GM13977 (cell line): ENCODE measurements at regions not wholly inside any gene's neighbourhood (a gene's known extent, or its start where the extent isn't known, plus 50 kb on each side); places are given as distances from the start of the nearest gene placed in this dataset.

Experiments
- DNase-seq: peaks from one replicate; pipeline ENCODE4 v3.0.0; 2012; ENCODE audit warnings: low spot score
- CTCF ChIP-seq: IDR thresholded peaks from 2 replicates; pipeline ENCODE4 v1.5.1; 2012; ENCODE audit warnings: mild to moderate bottlenecking, control low read depth; ENCODE audit not compliant: insufficient read depth; ENCODE audit errors: extremely low read depth, missing control alignments
- in situ Hi-C: fragments of 300-500 bp; cut with MboI; formaldehyde crosslinking; loops from one replicate; pipeline ENCODE4 v1.12.0; 2022; ENCODE audit warnings: low sequenced_read_pairs, low pct_unique_long_range_greater_than_20kb, mixed read lengths, inconsistent platforms; ENCODE audit not compliant: unreplicated experiment

GRCh38 chr3:127448671-127449070 lies 141.9 kb downstream of the TPRA1 start:
- TF ChIP-seq CTCF: no peak
- no peak for DNase-seq
- in situ Hi-C loops: no loop called here

GRCh38 chr3:127448161-127448561 lies 142.4 kb downstream of the TPRA1 start:
- no peak for DNase-seq
- no peak for TF ChIP-seq CTCF
- in situ Hi-C loops: no loop called here

GRCh38 chr3:127446756-127447155 lies 143.8 kb downstream of the TPRA1 start:
- in situ Hi-C loops: no loop called here
- DNase-seq: no peak
- TF ChIP-seq CTCF: no peak

GRCh38 chr3:127445581-127446343 lies 144.8 kb downstream of the TPRA1 start:
- DNase-seq: no peak
- no peak for TF ChIP-seq CTCF
- in situ Hi-C loops: no loop called here

GRCh38 chr3:127444761-127445160 lies 145.8 kb downstream of the TPRA1 start:
- DNase-seq: no peak
- no peak for TF ChIP-seq CTCF
- in situ Hi-C loops: no loop called here

GRCh38 chr3:127443581-127444375 lies 146.8 kb downstream of the TPRA1 start:
- in situ Hi-C loops: no loop called here
- no peak for TF ChIP-seq CTCF
- no peak for DNase-seq
